Head of caudate nucleus (tissue), 42 donors: ENCODE measurements at regions not wholly inside any gene's neighbourhood (a gene's known extent, or its start where the extent isn't known, plus 50 kb on each side); places are given as distances from the start of the nearest gene placed in this dataset.
A peak's percentile ranks its signal among the peaks of the same experiment; 100 is the strongest.

Experiments used
- DNase-seq, 42 donors: peaks; one replicate each; pipeline versions ENCODE4 v3.0.0 to v3.0.0-alpha.2; 2020 to 2021; ENCODE audit warnings: mixed read lengths in 7 of 42
- intact Hi-C: fragments of 100-400 bp; cut with DNase I; formaldehyde crosslinking; loops from one replicate; pipeline ENCODE4 v1.15.0; 2022

DNA sequence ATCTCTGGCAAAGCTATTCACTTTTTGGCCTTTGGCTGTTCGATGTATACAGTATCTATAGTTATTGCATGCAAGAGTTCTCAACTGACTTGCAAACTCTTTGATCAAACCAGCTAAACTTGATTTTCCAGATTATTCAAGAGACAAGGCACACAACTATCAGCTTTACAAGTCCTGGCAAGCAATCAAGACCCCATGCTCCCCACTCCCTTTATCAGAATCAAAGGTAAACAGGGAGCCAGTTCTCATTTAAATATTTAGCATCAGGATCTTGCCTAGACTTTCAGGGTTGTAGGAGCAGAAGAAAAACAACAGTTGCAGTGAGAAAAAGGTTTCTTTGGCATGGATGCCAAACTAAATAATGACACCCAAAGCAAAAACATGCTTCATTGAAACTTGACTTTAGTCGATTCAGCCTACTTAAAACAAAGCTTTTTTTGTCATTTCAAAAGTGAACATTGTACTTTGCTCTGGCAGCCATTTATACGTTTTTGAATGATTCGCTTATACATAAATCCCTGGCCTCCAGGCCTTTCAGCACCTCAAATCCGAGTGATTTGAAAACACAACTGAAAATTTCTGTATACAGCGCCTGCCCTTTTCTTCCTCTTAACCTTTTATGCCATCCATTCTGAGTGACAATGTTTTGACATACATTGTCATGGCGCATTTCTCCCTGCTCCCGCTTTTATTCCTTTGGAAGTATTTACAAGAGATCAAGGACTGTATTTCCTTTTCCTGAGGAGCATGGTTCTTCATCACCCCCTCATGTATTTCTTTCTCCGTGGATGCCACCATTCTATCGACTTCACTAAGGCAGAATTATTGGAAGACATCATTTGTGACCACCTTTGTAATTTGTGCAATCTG, 340.8 kb downstream of the KLF5 start:
- intact Hi-C loops, result no loop called here
- DNase-seq, result no peak

DNA sequence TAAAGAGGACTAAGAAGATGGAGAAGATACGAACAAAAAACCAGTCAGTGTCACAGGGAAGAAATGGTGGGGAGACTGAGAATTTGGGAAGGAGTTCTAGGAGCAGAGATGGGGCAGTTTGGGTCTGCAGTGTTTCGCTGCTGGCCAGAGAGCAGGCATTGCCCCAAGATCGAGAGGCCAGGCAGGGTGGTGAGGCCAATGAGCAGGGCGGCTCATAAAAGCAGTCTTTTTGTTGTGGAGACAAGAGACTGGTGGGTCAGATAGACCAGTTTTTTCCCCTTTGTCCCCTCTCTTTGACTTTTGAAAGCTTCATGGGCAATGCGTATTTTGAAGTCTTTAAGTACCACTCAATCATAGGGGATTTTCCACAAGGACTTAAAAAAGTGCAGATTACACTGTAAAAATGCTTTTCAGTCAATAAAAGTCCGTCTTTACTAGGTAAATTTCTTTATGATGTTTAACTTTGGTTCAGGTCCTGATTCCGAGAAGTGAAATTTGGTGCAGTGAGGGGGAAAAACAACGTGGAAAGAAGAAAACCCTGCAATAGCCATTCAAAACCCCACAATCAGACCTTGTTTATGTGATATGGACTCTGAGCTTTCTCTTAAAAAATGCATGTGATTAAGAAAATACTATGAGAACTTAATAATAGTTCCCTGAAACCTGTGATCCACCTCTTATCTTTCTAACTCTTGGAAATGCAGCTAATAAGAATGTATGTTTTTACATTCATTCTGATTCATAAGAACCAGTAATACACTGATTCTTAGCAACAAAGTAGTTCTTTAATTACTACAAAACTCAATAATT, 338.9 kb downstream of the KLF5 start:
- intact Hi-C loops, result no loop called here
- no peak for DNase-seq

DNA sequence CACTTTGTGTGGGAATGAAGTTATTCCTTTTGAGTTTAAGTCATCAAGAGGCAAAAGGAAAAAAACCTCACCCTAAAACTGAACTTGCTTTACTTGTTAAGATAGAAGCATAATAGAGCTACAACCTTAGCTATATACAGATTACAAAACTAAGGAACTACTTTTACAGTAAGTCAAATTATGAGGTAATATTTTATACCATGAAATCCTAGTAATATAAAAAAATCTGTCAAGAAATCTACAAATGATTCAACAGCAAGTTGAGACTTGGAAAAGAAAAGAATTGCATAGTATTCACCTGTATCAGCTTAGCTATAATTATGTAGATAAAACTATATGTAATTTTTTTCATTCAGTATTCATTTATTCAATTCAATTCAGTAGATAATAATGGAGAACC, 335.3 kb downstream of the KLF5 start:
- DNase-seq, result no peak
- intact Hi-C loops, result no loop called here

DNA sequence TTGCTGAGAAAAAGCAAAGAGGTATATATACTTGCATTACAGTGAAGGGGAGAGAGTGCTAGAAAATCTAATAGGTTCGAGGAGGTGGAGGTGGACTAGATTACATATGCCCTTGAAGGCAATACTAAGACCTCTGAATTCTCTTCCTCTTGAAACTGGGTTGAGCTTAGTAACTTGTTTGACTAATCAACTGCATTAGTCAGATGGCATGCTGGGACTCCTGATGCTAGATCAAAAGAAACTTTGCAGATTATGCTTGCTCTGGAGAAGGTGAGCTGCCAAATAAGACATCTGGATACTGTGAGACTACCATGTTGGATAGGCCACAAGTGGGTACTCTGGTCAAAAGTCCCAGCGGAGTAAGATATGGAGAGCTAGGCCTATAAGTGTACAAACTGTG, 331.3 kb downstream of the KLF5 start:
- intact Hi-C loops, result no loop called here
- no peak for DNase-seq

DNA sequence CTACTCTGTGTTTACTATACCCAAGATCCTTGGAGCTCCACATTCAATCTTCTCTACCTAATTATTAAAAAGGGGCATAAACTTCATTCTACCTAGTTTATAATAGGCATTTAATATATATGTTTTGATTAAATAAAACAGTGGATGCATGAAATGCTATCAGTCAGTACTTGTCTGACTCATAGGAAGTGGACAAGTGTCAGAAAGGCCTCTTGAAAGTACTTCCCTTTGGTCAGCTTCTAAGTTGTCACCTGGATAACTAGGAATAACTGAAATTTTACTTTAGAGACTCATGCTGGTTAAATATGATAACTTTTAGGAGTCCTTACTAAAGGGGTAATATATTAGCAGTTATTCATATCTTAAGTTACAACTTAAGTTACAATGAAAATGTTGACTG, 329.8 kb downstream of the KLF5 start:
- DNase-seq, result no peak
- intact Hi-C loops, result no loop called here

DNA sequence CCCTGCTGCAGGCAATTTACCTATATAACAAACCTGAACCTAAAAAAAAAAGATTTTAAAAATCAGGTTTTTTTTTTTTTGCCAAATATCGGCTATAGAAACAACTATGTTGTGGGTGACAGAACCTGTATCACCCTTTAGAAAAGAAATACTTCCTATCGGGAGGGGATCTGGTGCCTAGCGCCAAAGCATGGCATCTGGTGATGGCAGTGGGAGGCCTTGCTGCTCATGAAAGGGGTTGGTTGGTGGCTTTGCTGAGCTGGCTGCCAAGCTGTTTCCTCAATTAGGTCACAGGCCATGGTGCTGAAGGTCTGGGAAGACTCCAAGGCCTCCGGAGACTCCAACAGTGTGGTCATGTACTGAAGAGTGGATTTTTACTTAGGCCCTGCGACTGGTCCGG, 328.5 kb downstream of the KLF5 start:
- intact Hi-C loops, result no loop called here

DNA sequence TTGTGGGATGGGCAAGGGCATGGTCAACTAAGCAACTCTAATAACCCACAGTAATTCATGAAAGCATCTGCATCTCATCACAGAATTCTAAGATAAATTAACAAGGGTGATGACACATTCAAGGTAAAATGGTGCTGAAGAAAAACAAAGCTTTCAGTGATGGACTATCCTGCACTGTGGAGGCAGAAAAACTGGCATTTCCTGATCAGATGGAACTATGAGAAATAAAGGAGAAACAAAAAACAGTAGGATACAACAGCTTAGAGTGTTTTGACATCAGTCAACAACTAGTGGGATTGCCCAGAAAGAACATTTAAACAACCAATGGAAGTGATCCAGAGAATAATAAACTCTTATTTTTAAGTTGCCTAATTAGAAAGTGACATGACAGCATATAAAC, 327.0 kb downstream of the KLF5 start:
- intact Hi-C loops, result no loop called here
- DNase-seq, result no peak

More for the DNA sequence above, 328.5 kb downstream of the KLF5 start:
- no peak for DNase-seq

DNA sequence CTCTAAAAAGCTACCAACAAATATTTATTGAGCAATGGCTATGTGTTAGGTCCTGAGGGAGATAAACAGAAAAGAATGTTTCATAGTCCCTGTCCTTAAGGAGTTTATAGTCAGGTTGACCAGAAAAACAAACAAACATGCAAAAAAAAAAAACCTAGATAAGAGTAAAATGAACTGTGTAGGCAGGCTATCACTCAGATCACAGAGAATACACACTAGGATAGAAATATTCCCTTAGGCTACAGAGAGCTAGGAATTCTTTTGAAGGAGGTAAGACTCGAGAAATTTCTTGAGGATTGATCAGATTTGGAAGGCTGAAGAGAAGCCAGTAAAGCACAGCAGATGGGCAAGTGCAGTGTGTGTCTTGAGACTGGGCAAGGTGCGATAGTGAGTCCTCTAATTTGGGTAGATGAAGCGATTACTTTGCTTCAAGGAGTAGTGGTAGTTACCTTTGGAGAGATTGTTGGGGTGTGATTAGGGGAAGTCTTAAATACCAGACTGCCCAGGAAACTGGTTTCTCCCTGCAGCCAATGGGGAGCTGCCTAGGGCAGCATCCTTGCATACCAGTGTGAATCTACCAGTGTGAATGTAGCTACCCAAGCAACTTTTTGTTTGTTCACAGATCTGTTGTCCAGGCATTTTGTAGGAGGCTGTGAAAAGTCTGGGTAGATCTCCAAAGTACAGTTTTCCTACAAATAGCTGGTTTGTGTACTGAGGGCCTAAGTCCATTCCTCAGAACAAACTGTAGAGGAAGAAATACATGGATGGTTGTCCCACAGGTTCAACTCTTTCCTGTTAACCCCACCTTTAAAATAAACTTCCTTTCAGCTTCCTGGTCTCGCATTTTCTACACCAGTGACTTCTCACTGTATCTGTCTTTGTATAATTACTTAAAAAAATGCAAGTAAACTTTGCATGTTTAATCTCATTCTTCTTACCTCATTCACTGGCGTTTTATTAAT, 314.1 kb downstream of the KLF5 start:
- intact Hi-C loops, result no loop called here
- no peak for DNase-seq

DNA sequence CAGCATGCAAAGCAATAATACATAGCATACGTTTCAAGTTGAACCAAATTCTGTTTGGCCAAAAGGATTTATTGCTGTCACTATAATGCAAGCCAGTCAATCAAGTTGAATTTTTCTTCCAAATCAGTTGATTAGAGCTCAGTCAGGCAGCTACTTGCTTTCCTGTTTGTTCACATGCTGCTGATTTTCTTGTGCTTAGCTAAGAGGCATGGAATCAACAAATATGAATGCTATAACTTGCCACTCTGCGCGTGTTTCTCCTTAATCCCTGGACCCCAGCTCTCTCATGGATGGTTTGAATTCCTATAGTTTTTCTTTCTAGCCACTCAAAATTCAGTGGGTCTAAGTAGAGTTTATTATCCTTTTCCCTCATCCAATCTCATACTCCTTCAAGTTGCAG, 311.3 kb downstream of the KLF5 start:
- intact Hi-C loops, result no loop called here
- no peak for DNase-seq

DNA sequence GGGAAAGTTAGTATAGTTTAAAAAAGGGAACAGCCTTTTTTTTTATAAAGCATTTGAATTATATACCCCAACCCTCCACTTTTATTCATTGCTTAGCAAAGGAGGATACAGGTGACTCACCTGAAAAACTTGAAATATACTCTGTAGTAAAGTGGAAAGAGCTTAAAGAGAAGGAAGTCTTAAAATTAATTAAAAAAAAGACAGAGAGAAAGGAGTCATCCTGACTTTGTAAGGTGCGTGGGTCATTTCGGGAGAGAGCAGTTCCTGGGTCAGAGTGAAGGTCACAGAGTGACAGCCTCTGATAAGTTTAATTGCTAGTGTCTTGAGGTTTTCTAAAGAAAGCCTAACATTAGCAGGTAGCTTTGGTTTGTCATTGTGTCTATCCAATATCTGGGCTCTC, 310.3 kb downstream of the KLF5 start:
- no peak for DNase-seq
- intact Hi-C loops, result no loop called here

DNA sequence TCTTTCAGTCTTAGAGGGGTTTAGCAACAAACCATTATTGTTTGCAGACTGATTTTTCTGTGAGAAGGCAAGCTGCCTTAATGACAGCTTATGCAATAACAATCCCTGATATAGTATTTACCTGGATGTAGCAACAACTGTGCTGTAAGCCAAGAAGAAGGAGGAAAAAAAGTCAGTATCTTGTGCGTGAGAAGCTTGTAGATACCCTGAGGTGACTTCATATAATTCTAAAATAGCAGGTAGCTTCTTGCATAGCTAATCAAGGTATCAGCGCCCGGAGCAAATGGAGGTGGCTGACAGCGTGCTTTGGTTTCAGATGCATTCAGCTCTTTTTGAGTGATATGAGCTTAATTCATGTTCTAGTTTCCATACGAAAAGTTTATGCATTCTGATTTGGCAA, 309.8 kb downstream of the KLF5 start:
- intact Hi-C loops, result no loop called here
- DNase-seq, result peak in 38 of 42 donors; percentile 5 to 71 (median 36)

DNA sequence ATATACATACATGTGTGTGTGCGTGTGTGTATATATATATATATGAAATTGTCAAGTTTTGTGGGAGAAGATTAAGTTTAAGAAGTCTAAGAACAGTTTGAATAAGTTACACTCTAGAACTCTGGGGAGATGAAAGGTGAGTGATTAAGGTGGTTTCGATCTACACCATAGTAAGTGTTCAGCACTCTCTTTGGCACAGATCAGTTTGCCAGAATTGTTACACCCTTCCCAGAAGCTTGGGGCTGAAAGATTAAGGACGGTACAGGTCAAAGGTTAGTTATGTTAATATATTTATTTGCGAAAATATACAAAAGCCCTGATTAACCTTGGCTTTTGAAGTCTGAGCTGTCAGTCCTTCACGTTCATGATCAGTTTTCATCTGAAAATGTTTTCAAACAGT, 309.1 kb downstream of the KLF5 start:
- intact Hi-C loops, result no loop called here
- no peak for DNase-seq

DNA sequence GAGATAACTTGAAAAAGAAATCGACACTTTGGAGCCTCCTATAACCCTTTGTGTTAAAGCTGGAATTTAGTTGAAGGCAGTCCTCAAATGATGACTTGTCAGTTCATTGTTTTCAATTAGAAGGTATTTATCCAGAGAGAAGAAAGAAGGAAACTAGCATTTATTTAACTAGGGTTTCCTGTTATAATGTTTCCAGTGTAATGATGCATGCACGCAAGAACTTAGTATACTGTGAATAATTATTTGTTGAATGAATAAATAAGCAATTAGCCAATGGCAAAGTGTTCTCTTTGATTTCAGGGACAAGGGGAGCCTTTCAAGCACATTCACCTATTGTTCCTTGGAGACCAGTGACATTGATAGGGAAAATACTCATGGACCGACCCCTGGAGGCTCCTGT, 307.4 kb downstream of the KLF5 start:
- intact Hi-C loops, result no loop called here
- DNase-seq, result no peak

DNA sequence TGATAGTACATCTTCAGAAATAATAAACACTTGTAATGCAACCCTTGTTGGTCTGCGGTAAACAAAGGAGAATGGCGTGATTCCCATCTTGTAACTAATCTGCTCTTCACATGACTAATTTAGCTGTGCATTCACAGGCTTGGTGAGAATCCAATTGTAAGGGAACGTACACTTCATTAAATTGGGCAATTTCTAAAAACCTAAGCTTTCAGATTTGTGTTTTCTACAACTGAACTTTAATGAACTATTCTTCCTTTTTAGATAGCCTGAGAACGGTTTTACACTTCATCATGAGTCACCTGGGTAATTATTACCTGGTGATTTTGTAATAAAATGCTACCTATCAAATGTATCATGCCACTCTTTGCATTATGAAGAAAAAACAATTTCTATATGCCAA, 306.9 kb downstream of the KLF5 start:
- intact Hi-C loops, result no loop called here
- DNase-seq, result no peak

DNA sequence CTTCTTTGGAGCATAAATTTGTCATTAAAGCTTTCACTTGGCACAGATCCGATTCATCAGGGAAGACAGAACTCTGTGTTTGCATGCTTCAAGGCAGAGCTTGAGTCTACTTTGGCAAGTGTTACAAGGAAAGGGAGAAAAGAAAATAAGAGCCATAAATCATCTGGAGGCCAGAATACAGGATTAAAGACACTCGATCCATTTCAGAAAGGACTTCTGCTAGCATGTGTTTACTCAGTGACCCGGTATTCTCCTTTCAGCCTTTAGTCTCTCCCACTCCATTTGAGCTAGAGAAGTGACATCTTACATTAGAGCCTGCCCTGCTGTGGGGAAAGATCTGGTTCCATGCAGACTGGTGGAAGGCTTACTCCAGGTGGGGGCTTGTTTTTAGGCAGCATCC, 306.4 kb downstream of the KLF5 start:
- DNase-seq, result no peak
- intact Hi-C loops, result no loop called here

DNA sequence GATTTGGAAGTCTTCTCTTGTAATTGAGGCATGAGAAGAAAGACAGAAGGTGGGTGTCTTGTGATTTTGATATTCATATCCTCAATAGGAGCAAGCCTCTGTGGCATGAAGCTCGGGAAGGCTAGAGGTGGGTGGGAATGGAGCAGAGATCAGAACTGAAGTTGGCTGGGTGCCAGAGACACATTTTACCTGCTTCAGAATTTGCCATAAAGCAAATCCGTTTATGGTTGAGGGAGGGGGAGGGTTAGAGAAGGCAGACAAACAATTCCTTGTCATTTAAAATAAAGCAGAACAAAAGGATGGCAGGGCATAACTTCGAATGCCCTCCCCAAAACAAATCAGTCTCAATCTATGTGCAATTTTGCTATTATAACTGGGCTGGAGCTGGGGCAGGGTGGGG, 305.9 kb downstream of the KLF5 start:
- DNase-seq, result peak in 35 of 42 donors; percentile 5 to 75 (median 37)
- intact Hi-C loops, result no loop called here

DNA sequence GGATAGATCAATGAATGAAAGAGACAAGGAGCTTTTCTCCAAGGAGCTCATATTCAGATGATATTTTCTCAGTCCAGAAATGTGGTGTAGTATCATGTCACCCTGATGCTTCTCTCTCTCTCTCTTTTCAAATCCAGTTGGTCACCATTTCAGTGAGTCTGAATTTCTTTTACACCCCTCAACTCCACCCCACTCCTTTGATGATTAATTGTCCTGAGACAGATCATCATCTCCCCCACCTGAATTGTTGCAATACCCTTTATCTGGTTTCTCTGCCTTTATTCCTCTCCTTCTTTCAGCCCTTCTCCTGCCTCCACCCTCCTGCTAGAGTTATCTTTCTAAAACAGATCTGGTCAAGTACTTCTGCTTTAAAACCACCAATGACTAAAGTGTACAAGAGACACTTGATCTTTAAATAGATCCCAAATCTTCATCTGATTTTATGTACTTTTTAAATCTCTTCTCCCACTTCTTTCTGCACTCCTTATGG, 299.8 kb downstream of the KLF5 start:
- intact Hi-C loops, result no loop called here
- no peak for DNase-seq

DNA sequence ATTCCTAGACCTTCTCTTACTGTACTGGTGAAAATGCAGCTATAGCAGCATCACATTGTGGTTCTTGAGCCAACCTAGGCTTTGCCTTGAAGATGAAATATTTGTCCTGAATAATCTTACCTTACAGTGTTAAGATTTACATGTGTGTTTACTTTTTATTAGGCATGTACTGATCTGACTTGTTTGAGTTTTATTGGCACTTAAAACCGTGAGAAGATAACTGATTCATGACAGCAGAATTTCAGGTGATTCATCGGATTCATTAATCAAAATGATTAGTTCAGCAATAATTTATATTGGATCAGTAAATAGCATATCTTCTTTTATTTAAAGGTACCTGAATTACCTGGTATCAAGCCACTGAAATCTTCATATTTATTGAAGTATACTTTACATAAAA, 296.3 kb downstream of the KLF5 start:
- no peak for DNase-seq
- intact Hi-C loops, result no loop called here

DNA sequence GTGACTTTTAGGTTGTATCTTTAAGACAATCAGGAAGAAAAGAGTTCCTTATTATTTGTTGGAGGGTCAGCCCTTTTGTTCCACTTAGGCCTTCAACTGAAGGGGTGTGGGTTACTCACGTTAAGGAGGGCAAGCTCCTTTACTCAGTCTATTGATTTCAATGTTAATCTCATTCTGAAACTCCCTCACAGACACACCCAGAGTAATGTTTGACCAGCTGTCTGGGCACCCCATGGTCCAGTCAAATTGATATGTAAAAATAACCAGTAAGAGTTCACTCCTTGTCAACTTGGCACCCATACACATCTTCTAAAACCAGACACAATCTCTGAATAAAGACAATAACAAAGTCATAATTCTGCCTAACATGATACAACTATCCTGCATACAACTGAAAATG, 292.9 kb downstream of the KLF5 start:
- no peak for DNase-seq
- intact Hi-C loops, result no loop called here
